Testis (tissue), 2 donors: ENCODE measurements at regions not wholly inside any gene's neighbourhood (a gene's known extent, or its start where the extent isn't known, plus 50 kb on each side); places are given as distances from the start of the nearest gene placed in this dataset.

Source experiments
- DNase-seq: peaks from one replicate; pipeline ENCODE4 v3.0.0-alpha.2; 2019
- H3K27ac ChIP-seq, 2 donors: fragments of 200-600 bp; sonication (generic); one replicate each; pipeline ENCODE4 v1.5.1; 2019
- H3K27me3 ChIP-seq: fragments of 200-600 bp; sonication (generic); one replicate; pipeline ENCODE4 v1.5.1; 2019
- H3K36me3 ChIP-seq: fragments of 200-600 bp; sonication (generic); one replicate; pipeline ENCODE4 v1.5.1; 2017; ENCODE audit warnings: low read depth; ENCODE audit errors: missing control alignments
- H3K4me1 ChIP-seq: fragments of 200-600 bp; sonication (generic); one replicate; pipeline ENCODE4 v1.5.1; 2019
- H3K4me3 ChIP-seq, 2 donors: fragments of 200-600 bp; sonication (generic); one replicate each; pipeline ENCODE4 v1.5.1; 2017 to 2019
- H3K9me3 ChIP-seq: fragments of 200-600 bp; sonication (generic); one replicate; pipeline ENCODE4 v1.5.1; 2017
- POLR2A ChIP-seq: fragments of 450-650 bp; IDR thresholded peaks from one replicate; pipeline ENCODE4 v1.6.1; 2017; ENCODE audit warnings: antibody characterized with exemption, mild to moderate bottlenecking, moderate library complexity
- WGBS, 2 donors: methylation state at CpG; one replicate each; pipeline ENCODE4 v1.1.5; 2018; 5-methylcytosine and 5-hydroxymethylcytosine counted together
- intact Hi-C: fragments of 100-400 bp; cut with DNase I; formaldehyde crosslinking; loops from one replicate; pipeline ENCODE4 v1.15.1; 2023; ENCODE audit warnings: low total_unique reads
- TF ChIP-seq, protein P1 (sequence below), 3 experiments: fragments of 450-650 bp in 2 of 3; fragments of 200-600 bp in 1 of 3; sonication (generic) in 1 of 3; IDR thresholded peaks; one replicate each; pipeline ENCODE4 v1.5.1; 2016 to 2019; ENCODE audit warnings: antibody characterized with exemption in 3 of 3, mild to moderate bottlenecking in 2 of 3, moderate library complexity in 1 of 3

DNA sequence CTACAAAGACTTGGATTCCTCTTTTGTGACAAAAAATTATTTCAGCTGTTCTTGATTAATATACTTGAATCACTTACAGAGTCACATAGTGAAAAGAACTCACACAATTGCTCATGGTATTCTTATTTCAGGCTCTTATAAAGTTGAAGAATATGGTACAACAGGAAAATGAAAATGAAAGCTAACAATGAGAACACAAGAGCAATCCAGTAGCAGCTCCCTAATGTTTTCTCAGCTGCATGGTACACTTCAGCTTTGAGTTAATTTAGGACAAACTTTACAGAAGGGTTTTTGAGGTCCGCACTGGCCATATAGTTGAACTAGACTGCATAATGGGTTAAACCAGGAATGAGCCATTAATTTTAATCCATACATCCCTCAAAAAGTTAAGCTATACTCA is 1261.8 kb downstream of the SLITRK5 start:
- Histone ChIP-seq H3K36me3 (no peaks in the 10 kb centered on the region), H3K4me1 (no peaks in the 10 kb centered on the region), H3K4me3 (no peak overlapping the region), H3K27me3 (no peaks in the 10 kb centered on the region), H3K27ac (no peak overlapping the region), H3K9me3 (no peaks in the 10 kb centered on the region)
- DNase-seq, result no peak
- intact Hi-C loops, result no loop called here
- TF ChIP-seq, protein P1, sequence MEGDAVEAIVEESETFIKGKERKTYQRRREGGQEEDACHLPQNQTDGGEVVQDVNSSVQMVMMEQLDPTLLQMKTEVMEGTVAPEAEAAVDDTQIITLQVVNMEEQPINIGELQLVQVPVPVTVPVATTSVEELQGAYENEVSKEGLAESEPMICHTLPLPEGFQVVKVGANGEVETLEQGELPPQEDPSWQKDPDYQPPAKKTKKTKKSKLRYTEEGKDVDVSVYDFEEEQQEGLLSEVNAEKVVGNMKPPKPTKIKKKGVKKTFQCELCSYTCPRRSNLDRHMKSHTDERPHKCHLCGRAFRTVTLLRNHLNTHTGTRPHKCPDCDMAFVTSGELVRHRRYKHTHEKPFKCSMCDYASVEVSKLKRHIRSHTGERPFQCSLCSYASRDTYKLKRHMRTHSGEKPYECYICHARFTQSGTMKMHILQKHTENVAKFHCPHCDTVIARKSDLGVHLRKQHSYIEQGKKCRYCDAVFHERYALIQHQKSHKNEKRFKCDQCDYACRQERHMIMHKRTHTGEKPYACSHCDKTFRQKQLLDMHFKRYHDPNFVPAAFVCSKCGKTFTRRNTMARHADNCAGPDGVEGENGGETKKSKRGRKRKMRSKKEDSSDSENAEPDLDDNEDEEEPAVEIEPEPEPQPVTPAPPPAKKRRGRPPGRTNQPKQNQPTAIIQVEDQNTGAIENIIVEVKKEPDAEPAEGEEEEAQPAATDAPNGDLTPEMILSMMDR (IDR thresholded peaks at IDR 0.05), result no peak
- no peak for TF ChIP-seq POLR2A
- WGBS, 2 donors, result 57 to 71% methylated on average over 1 of the region's 1 CpG

DNA sequence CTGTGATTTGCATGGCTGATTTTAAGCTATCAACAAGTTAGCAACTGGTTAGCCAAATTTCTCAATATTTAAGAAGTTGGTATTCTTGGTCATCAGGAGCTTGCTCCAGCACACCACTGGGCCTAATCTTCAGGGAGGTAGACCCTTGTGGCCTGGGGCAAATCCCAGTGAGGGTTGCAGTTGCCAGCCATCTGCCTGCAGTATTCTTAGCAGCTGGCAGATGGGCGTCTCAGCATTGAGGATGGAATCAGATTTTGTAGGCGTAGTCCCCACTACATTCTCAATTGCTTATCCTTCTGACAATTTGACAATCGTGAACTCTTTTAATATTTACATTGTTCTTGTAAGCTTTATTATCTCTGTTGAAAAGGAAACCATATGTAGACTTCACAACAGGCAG is 1266.2 kb downstream of the SLITRK5 start:
- WGBS, 2 donors, result 93 to 95% methylated on average over 3 of the region's 3 CpGs
- no peaks in the 10 kb centered on the region for H3K4me1 ChIP-seq
- intact Hi-C loops, result no loop called here
- no peak for DNase-seq
- no peaks in the 10 kb centered on the region for H3K27me3 ChIP-seq
- no peak overlapping the region for H3K27ac ChIP-seq
- no peaks in the 10 kb centered on the region for H3K9me3 ChIP-seq
- no peak for TF ChIP-seq POLR2A
- TF ChIP-seq, protein P1 (IDR thresholded peaks at IDR 0.05), result no peak
- H3K4me3 ChIP-seq, result no peak overlapping the region
- H3K36me3 ChIP-seq, result no peaks in the 10 kb centered on the region

DNA sequence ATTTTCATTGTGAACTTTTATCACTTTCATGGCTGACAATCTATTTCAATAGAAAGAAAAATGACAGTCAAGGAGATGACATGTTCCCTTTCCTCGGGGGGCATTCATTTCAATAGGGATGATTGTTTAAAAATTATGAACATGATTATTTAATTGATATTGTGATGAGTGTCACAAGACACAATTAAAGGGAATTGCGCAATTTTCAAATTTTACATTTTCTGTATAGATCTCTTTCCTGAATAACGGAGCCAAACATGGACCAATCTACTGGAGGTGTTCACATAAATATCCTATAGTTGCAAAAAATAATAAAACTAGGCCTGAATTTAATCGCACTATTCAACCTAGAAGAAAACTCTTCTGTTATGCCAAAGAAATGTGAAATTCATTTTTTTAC is 1274.6 kb downstream of the SLITRK5 start:
- WGBS, 2 donors, result 94 to 98% methylated on average over 4 of the region's 4 CpGs
- TF ChIP-seq POLR2A, result no peak
- TF ChIP-seq, protein P1 (IDR thresholded peaks at IDR 0.05), result no peak
- DNase-seq, result no peak

DNA sequence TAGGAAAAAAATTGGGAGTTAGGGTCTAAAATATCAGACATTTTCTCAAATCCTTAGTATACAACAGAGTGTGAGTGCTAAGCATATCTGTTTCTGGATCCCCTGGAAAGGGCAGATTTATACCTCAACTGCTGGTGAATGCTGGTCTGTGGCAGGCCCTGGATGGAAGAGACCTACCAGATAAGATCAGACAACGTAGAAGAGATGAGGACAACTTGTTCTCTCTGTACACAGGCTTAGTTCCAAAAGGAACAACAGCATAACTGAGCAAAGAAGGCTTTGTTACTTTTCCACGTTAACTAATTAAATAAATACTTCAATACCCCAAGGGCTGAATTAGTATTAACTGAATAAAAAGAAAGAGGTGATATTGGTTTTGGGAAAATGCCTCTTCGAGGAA is 1277.3 kb downstream of the SLITRK5 start:
- Histone ChIP-seq H3K4me1 (no peaks in the 10 kb centered on the region), H3K9me3 (no peaks in the 10 kb centered on the region), H3K27ac (no peak overlapping the region), H3K36me3 (no peaks in the 10 kb centered on the region), H3K27me3 (no peaks in the 10 kb centered on the region), H3K4me3 (no peak overlapping the region)
- no peak for DNase-seq
- intact Hi-C loops, result no loop called here
- 36 to 46% methylated on average over 3 of the region's 3 CpGs for WGBS, 2 donors
- TF ChIP-seq, protein P1 (IDR thresholded peaks at IDR 0.05), result no peak
- TF ChIP-seq POLR2A, result no peak

More for the DNA sequence above, 1274.6 kb downstream of the SLITRK5 start:
- Histone ChIP-seq H3K27me3 (no peaks in the 10 kb centered on the region), H3K4me1 (no peaks in the 10 kb centered on the region), H3K36me3 (no peaks in the 10 kb centered on the region), H3K27ac (no peak overlapping the region), H3K9me3 (no peaks in the 10 kb centered on the region), H3K4me3 (no peak overlapping the region)
- intact Hi-C loops, result no loop called here

DNA sequence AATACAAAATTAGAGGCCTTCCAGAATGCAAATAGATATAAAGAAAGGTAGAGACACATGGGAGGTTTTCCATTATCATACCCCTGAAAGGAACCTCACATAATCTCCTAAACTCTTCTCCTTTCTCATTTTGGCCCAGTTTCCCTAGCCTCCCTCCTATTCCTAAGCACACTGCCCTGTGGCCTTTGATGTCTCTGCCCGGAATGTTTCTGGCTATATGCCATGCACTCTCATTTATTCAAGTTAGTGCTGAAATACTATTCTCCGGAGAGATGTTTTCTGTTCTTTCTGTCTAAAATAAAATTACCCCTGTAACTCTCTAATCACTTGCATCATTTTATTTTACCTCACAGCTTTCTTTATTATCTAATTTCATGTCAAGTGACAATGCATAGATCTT is 1287.7 kb downstream of the SLITRK5 start:
- TF ChIP-seq, protein P1 (IDR thresholded peaks at IDR 0.05), result no peak
- no peak for TF ChIP-seq POLR2A
- intact Hi-C loops, result no loop called here
- H3K27me3 ChIP-seq, result no peaks in the 10 kb centered on the region
- no peaks in the 10 kb centered on the region for H3K9me3 ChIP-seq
- WGBS, 2 donors, result 36 to 42% methylated on average over 2 of the region's 2 CpGs
- H3K4me3 ChIP-seq, result no peak overlapping the region
- no peak overlapping the region for H3K27ac ChIP-seq
- peaks cover 4% of the 10 kb centered on the region for H3K4me1 ChIP-seq
- DNase-seq, result peak; percentile 25
- no peaks in the 10 kb centered on the region for H3K36me3 ChIP-seq
